ENCODE measurements at regions not wholly inside any gene's neighbourhood (a gene's known extent, or its start where the extent isn't known, plus 50 kb on each side); places are given as distances from the start of the nearest gene placed in this dataset.

- Histone ChIP-seq H3K36me3 (ENCODE audit: insufficient read depth, low read length) (no peaks in the 10 kb centered on the region), H3K27ac (ENCODE audit: low read depth, low read length) (no peak overlapping the region), H2AFZ (ENCODE audit: low read length, unreplicated experiment) (no peak overlapping the region), H3K79me2 (ENCODE audit: control insufficient read depth, insufficient read depth, low read length, unreplicated experiment) (no peaks in the 10 kb centered on the region), H3K27me3 (ENCODE audit: insufficient read depth, low read length) (peaks cover 18% of the 10 kb centered on the region), H3K4me3 (ENCODE audit: low read depth, low read length) (no peak overlapping the region), H3K4me1 (ENCODE audit: control insufficient read depth, insufficient read depth, low read length, unreplicated experiment) (no peaks in the 10 kb centered on the region)
Observed at GRCh38 chr5:61758711-61759110, 426.7 kb downstream of the ZSWIM6 start.

- Histone ChIP-seq H2AFZ (ENCODE audit: low read length, unreplicated experiment) (no peak overlapping the region), H3K27me3 (ENCODE audit: insufficient read depth, low read length) (peaks cover 31% of the 10 kb centered on the region), H3K27ac (ENCODE audit: low read depth, low read length) (no peak overlapping the region), H3K36me3 (ENCODE audit: insufficient read depth, low read length) (no peaks in the 10 kb centered on the region), H3K79me2 (ENCODE audit: control insufficient read depth, insufficient read depth, low read length, unreplicated experiment) (no peaks in the 10 kb centered on the region), H3K4me3 (ENCODE audit: low read depth, low read length) (no peak overlapping the region), H3K4me1 (ENCODE audit: control insufficient read depth, insufficient read depth, low read length, unreplicated experiment) (no peaks in the 10 kb centered on the region)
Observed at GRCh38 chr5:61765471-61765870, 433.4 kb downstream of the ZSWIM6 start.

GRCh38 chr5:61766141-61766540, 434.1 kb downstream of the ZSWIM6 start:
- Histone ChIP-seq H3K27me3 (ENCODE audit: insufficient read depth, low read length) (peaks cover 38% of the 10 kb centered on the region), H3K27ac (ENCODE audit: low read depth, low read length) (no peak overlapping the region), H3K79me2 (ENCODE audit: control insufficient read depth, insufficient read depth, low read length, unreplicated experiment) (no peaks in the 10 kb centered on the region), H2AFZ (ENCODE audit: low read length, unreplicated experiment) (no peak overlapping the region), H3K4me1 (ENCODE audit: control insufficient read depth, insufficient read depth, low read length, unreplicated experiment) (no peaks in the 10 kb centered on the region), H3K4me3 (ENCODE audit: low read depth, low read length) (no peak overlapping the region), H3K36me3 (ENCODE audit: insufficient read depth, low read length) (no peaks in the 10 kb centered on the region)

- Histone ChIP-seq H3K27me3 (ENCODE audit: insufficient read depth, low read length) (peaks cover 50% of the 10 kb centered on the region), H3K36me3 (ENCODE audit: insufficient read depth, low read length) (no peaks in the 10 kb centered on the region), H3K27ac (ENCODE audit: low read depth, low read length) (no peak overlapping the region), H3K4me3 (ENCODE audit: low read depth, low read length) (no peak overlapping the region), H3K79me2 (ENCODE audit: control insufficient read depth, insufficient read depth, low read length, unreplicated experiment) (no peaks in the 10 kb centered on the region), H3K4me1 (ENCODE audit: control insufficient read depth, insufficient read depth, low read length, unreplicated experiment) (no peaks in the 10 kb centered on the region), H2AFZ (ENCODE audit: low read length, unreplicated experiment) (no peak overlapping the region)
Observed at GRCh38 chr5:61767231-61768080, 435.4 kb downstream of the ZSWIM6 start.

GRCh38 chr5:61768692-61769281, 436.7 kb downstream of the ZSWIM6 start:
- peaks cover 55% of the 10 kb centered on the region for H3K27me3 ChIP-seq (ENCODE audit: insufficient read depth, low read length)
- no peak overlapping the region for H2AFZ ChIP-seq (ENCODE audit: low read length, unreplicated experiment)

GRCh38 chr5:61771062-61771461, 439.0 kb downstream of the ZSWIM6 start:
- Histone ChIP-seq H3K27ac (ENCODE audit: low read depth, low read length) (no peak overlapping the region), H2AFZ (ENCODE audit: low read length, unreplicated experiment) (no peak overlapping the region), H3K4me1 (ENCODE audit: control insufficient read depth, insufficient read depth, low read length, unreplicated experiment) (no peaks in the 10 kb centered on the region), H3K27me3 (ENCODE audit: insufficient read depth, low read length) (peaks cover 75% of the 10 kb centered on the region), H3K4me3 (ENCODE audit: low read depth, low read length) (no peak overlapping the region), H3K79me2 (ENCODE audit: control insufficient read depth, insufficient read depth, low read length, unreplicated experiment) (no peaks in the 10 kb centered on the region), H3K36me3 (ENCODE audit: insufficient read depth, low read length) (no peaks in the 10 kb centered on the region)

More at GRCh38 chr5:61768692-61769281, 436.7 kb downstream of the ZSWIM6 start:
- no peaks in the 10 kb centered on the region for H3K4me1 ChIP-seq (ENCODE audit: control insufficient read depth, insufficient read depth, low read length, unreplicated experiment)
- H3K27ac ChIP-seq (ENCODE audit: low read depth, low read length), result no peak overlapping the region
- no peaks in the 10 kb centered on the region for H3K36me3 ChIP-seq (ENCODE audit: insufficient read depth, low read length)
- H3K4me3 ChIP-seq (ENCODE audit: low read depth, low read length), result no peak overlapping the region
- no peaks in the 10 kb centered on the region for H3K79me2 ChIP-seq (ENCODE audit: control insufficient read depth, insufficient read depth, low read length, unreplicated experiment)

GRCh38 chr5:61771808-61772207, 439.8 kb downstream of the ZSWIM6 start:
- Histone ChIP-seq H3K79me2 (ENCODE audit: control insufficient read depth, insufficient read depth, low read length, unreplicated experiment) (no peaks in the 10 kb centered on the region), H3K4me3 (ENCODE audit: low read depth, low read length) (no peak overlapping the region)

GRCh38 chr5:61775901-61776300, 443.8 kb downstream of the ZSWIM6 start:
- H3K4me1 ChIP-seq (ENCODE audit: control insufficient read depth, insufficient read depth, low read length, unreplicated experiment), result no peaks in the 10 kb centered on the region
- H3K79me2 ChIP-seq (ENCODE audit: control insufficient read depth, insufficient read depth, low read length, unreplicated experiment), result no peaks in the 10 kb centered on the region
- H3K27me3 ChIP-seq (ENCODE audit: insufficient read depth, low read length), result peaks cover 59% of the 10 kb centered on the region
- no peaks in the 10 kb centered on the region for H3K36me3 ChIP-seq (ENCODE audit: insufficient read depth, low read length)
- H2AFZ ChIP-seq (ENCODE audit: low read length, unreplicated experiment), result no peak overlapping the region
- H3K27ac ChIP-seq (ENCODE audit: low read depth, low read length), result no peak overlapping the region
- H3K4me3 ChIP-seq (ENCODE audit: low read depth, low read length), result no peak overlapping the region

More at GRCh38 chr5:61771808-61772207, 439.8 kb downstream of the ZSWIM6 start:
- Histone ChIP-seq H2AFZ (ENCODE audit: low read length, unreplicated experiment) (no peak overlapping the region), H3K27ac (ENCODE audit: low read depth, low read length) (no peak overlapping the region), H3K27me3 (ENCODE audit: insufficient read depth, low read length) (peaks cover 77% of the 10 kb centered on the region), H3K4me1 (ENCODE audit: control insufficient read depth, insufficient read depth, low read length, unreplicated experiment) (no peaks in the 10 kb centered on the region), H3K36me3 (ENCODE audit: insufficient read depth, low read length) (no peaks in the 10 kb centered on the region)

- no peaks in the 10 kb centered on the region for H3K79me2 ChIP-seq (ENCODE audit: control insufficient read depth, insufficient read depth, low read length, unreplicated experiment)
- H3K27ac ChIP-seq (ENCODE audit: low read depth, low read length), result no peak overlapping the region
- H3K27me3 ChIP-seq (ENCODE audit: insufficient read depth, low read length), result peaks cover 45% of the 10 kb centered on the region
- no peaks in the 10 kb centered on the region for H3K4me1 ChIP-seq (ENCODE audit: control insufficient read depth, insufficient read depth, low read length, unreplicated experiment)
- no peak overlapping the region for H2AFZ ChIP-seq (ENCODE audit: low read length, unreplicated experiment)
- no peak overlapping the region for H3K4me3 ChIP-seq (ENCODE audit: low read depth, low read length)
- H3K36me3 ChIP-seq (ENCODE audit: insufficient read depth, low read length), result no peaks in the 10 kb centered on the region
Observed at GRCh38 chr5:61777292-61777691, 445.2 kb downstream of the ZSWIM6 start.

GRCh38 chr5:61779743-61780142, 447.7 kb downstream of the ZSWIM6 start:
- no peaks in the 10 kb centered on the region for H3K79me2 ChIP-seq (ENCODE audit: control insufficient read depth, insufficient read depth, low read length, unreplicated experiment)
- no peaks in the 10 kb centered on the region for H3K36me3 ChIP-seq (ENCODE audit: insufficient read depth, low read length)
- peaks cover 32% of the 10 kb centered on the region for H3K27me3 ChIP-seq (ENCODE audit: insufficient read depth, low read length)
- H3K4me1 ChIP-seq (ENCODE audit: control insufficient read depth, insufficient read depth, low read length, unreplicated experiment), result no peaks in the 10 kb centered on the region
- H2AFZ ChIP-seq (ENCODE audit: low read length, unreplicated experiment), result no peak overlapping the region
- H3K4me3 ChIP-seq (ENCODE audit: low read depth, low read length), result no peak overlapping the region
- H3K27ac ChIP-seq (ENCODE audit: low read depth, low read length), result no peak overlapping the region

- H3K4me1 ChIP-seq (ENCODE audit: control insufficient read depth, insufficient read depth, low read length, unreplicated experiment), result no peaks in the 10 kb centered on the region
- H3K27ac ChIP-seq (ENCODE audit: low read depth, low read length), result no peak overlapping the region
- H3K79me2 ChIP-seq (ENCODE audit: control insufficient read depth, insufficient read depth, low read length, unreplicated experiment), result no peaks in the 10 kb centered on the region
- no peak overlapping the region for H2AFZ ChIP-seq (ENCODE audit: low read length, unreplicated experiment)
- H3K27me3 ChIP-seq (ENCODE audit: insufficient read depth, low read length), result peaks cover 12% of the 10 kb centered on the region; the same call in 1 of the 2 replicates
- no peak overlapping the region for H3K4me3 ChIP-seq (ENCODE audit: low read depth, low read length)
- no peaks in the 10 kb centered on the region for H3K36me3 ChIP-seq (ENCODE audit: insufficient read depth, low read length)
Observed at GRCh38 chr5:61783481-61783880, 451.4 kb downstream of the ZSWIM6 start.

Data from ACC112 (cell line).